Lung (tissue), 11 donors: ENCODE measurements at regions not wholly inside any gene's neighbourhood (a gene's known extent, or its start where the extent isn't known, plus 50 kb on each side); places are given as distances from the start of the nearest gene placed in this dataset.
A peak's percentile ranks its signal among the peaks of the same experiment; 100 is the strongest.

Experiments
- ATAC-seq: fragments of 200-7000 bp; cut with Tn5 transposase; one replicate; pipeline ENCODE4 v1.9.1; 2020; ENCODE audit warnings: moderate number of reproducible peaks; ENCODE audit not compliant: insufficient read depth, low FRiP score
- DNase-seq, 3 donors: peaks; one replicate each; pipeline ENCODE4 v3.0.0-alpha.2; 2013 to 2017
- H3K27ac ChIP-seq, 2 donors: one replicate each; pipeline ENCODE4 v1.5.1; 2013; ENCODE audit warnings: mild to moderate bottlenecking in 2 of 2, moderate library complexity in 2 of 2, control low read depth in 1 of 2, inconsistent platforms in 1 of 2, low read depth in 1 of 2, low read length in 1 of 2
- H3K27me3 ChIP-seq, 3 donors: one replicate each; pipeline ENCODE4 v1.5.1; 2013; ENCODE audit warnings: low read length in 2 of 3; ENCODE audit not compliant: control insufficient read depth in 3 of 3, insufficient read depth in 3 of 3
- H3K36me3 ChIP-seq, 4 donors: one replicate each; pipeline ENCODE4 v1.5.1; 2013; ENCODE audit warnings: low read length in 4 of 4, mild to moderate bottlenecking in 1 of 4, moderate library complexity in 1 of 4; ENCODE audit not compliant: control insufficient read depth in 4 of 4, insufficient read depth in 4 of 4
- H3K4me1 ChIP-seq, 5 donors: one replicate each; pipeline ENCODE4 v1.5.1; 2013; ENCODE audit warnings: low read length in 5 of 5, mild to moderate bottlenecking in 2 of 5, moderate library complexity in 1 of 5; ENCODE audit not compliant: control insufficient read depth in 5 of 5, insufficient read depth in 5 of 5
- H3K4me3 ChIP-seq: one replicate; pipeline ENCODE4 v1.5.1; 2013; ENCODE audit warnings: mild to moderate bottlenecking, control low read depth, moderate library complexity
- H3K9ac ChIP-seq, 2 donors: one replicate each; pipeline ENCODE4 v1.5.1; 2013; ENCODE audit warnings: low read length in 2 of 2, control low read depth in 1 of 2; ENCODE audit not compliant: insufficient read depth in 1 of 2
- H3K9me3 ChIP-seq, 4 donors: one replicate each; pipeline ENCODE4 v1.5.1; 2013; ENCODE audit warnings: low read length in 3 of 4, mild to moderate bottlenecking in 1 of 4, moderate library complexity in 1 of 4; ENCODE audit not compliant: control insufficient read depth in 4 of 4, insufficient read depth in 3 of 4
- WGBS, 2 donors: extraction: QIAGEN DNeasy Blood & Tissue Kit; methylation state at CpG; one replicate each; pipeline ENCODE4 v1.1.7; 2013; 5-methylcytosine and 5-hydroxymethylcytosine counted together
- TF ChIP-seq, protein P1 (sequence below): IDR thresholded peaks from 2 replicates; pipeline ENCODE4 v1.5.1; 2012; ENCODE audit warnings: mild to moderate bottlenecking; ENCODE audit errors: control extremely low read depth, extremely low read depth
- donor health status: control.
- donor health status: control.
- donor health status: Bipolar disorder and iron deficiency.
- donor health status: healthy.
- donor health status: DM: yes; HTN: yes; CAD: no.

GRCh38 chr18:70420146-70420898, 131.5 kb downstream of the SOCS6 start:
- peak in 1 of 3 donors; percentile 15 for DNase-seq
- 59 to 68% methylated on average over 4 of the region's 4 CpGs for WGBS, 2 donors
- Histone ChIP-seq H3K27me3 (peaks cover 0 to 3% (median 2%) of the 10 kb centered on the region in 3 donors), H3K27ac (peak overlapping the region in 1 of 2 donors; percentile 53), H3K9me3 (no peaks in the 10 kb centered on the region), H3K36me3 (no peaks in the 10 kb centered on the region), H3K4me1 (peaks cover 0 to 9% (median 8%) of the 10 kb centered on the region in 5 donors), H3K9ac (no peak overlapping the region), H3K4me3 (no peak overlapping the region)
- no peak for ATAC-seq
- TF ChIP-seq, protein P1, sequence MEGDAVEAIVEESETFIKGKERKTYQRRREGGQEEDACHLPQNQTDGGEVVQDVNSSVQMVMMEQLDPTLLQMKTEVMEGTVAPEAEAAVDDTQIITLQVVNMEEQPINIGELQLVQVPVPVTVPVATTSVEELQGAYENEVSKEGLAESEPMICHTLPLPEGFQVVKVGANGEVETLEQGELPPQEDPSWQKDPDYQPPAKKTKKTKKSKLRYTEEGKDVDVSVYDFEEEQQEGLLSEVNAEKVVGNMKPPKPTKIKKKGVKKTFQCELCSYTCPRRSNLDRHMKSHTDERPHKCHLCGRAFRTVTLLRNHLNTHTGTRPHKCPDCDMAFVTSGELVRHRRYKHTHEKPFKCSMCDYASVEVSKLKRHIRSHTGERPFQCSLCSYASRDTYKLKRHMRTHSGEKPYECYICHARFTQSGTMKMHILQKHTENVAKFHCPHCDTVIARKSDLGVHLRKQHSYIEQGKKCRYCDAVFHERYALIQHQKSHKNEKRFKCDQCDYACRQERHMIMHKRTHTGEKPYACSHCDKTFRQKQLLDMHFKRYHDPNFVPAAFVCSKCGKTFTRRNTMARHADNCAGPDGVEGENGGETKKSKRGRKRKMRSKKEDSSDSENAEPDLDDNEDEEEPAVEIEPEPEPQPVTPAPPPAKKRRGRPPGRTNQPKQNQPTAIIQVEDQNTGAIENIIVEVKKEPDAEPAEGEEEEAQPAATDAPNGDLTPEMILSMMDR = no peak

- H3K4me3 ChIP-seq = no peak overlapping the region
- H3K27ac ChIP-seq = no peak overlapping the region
- TF ChIP-seq, protein P1 = no peak
- no peak for DNase-seq
- 63 to 77% methylated on average over 3 of the region's 3 CpGs for WGBS, 2 donors
- H3K9me3 ChIP-seq = no peaks in the 10 kb centered on the region
- H3K4me1 ChIP-seq = peaks cover 0 to 9% (median 8%) of the 10 kb centered on the region in 5 donors
- H3K9ac ChIP-seq = no peak overlapping the region
- peaks cover 0 to 3% (median 2%) of the 10 kb centered on the region in 3 donors for H3K27me3 ChIP-seq
- no peak for ATAC-seq
- H3K36me3 ChIP-seq = no peaks in the 10 kb centered on the region
Measured at GRCh38 chr18:70419526-70419925, 130.7 kb downstream of the SOCS6 start.

- H3K4me3 ChIP-seq = no peak overlapping the region
- TF ChIP-seq, protein P1 = no peak
- peaks cover 0 to 3% (median 2%) of the 10 kb centered on the region in 3 donors for H3K27me3 ChIP-seq
- no peak overlapping the region for H3K27ac ChIP-seq
- no peaks in the 10 kb centered on the region for H3K9me3 ChIP-seq
- H3K36me3 ChIP-seq = no peaks in the 10 kb centered on the region
- 84 to 89% methylated on average over 12 of the region's 12 CpGs for WGBS, 2 donors
- H3K4me1 ChIP-seq = peaks cover 0 to 9% (median 8%) of the 10 kb centered on the region in 5 donors
- no peak overlapping the region for H3K9ac ChIP-seq
- ATAC-seq (no peak), DNase-seq (no peak)
Measured at GRCh38 chr18:70418546-70419311, 129.9 kb downstream of the SOCS6 start.
